ENCODE measurements at regions not wholly inside any gene's neighbourhood (a gene's known extent, or its start where the extent isn't known, plus 50 kb on each side); places are given as distances from the start of the nearest gene placed in this dataset.

DNA sequence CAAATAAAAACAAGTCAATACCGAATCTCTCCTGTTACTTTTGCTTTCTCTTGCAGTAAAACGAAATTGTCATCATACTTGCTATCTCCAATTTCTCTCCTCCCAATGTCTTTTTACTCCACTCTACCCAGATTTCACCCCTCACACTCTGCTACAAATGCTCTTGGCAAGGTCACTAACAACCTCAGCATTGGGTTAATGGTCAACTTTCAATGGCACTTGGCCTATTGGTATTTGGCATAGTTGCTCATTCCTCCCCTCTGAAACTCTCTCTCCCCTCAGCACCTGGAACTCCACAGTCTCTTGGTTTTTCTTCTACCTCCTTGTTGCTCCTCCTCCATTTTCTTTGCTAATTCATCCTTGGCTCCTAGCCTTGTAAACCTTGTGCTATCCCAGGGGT, 367.3 kb downstream of the PTPRU start:
- TF ChIP-seq EZH2phosphoT487 (IDR thresholded peaks at IDR 0.05; ENCODE audit: borderline replicate concordance), result no peak
- TF ChIP-seq, protein P1, sequence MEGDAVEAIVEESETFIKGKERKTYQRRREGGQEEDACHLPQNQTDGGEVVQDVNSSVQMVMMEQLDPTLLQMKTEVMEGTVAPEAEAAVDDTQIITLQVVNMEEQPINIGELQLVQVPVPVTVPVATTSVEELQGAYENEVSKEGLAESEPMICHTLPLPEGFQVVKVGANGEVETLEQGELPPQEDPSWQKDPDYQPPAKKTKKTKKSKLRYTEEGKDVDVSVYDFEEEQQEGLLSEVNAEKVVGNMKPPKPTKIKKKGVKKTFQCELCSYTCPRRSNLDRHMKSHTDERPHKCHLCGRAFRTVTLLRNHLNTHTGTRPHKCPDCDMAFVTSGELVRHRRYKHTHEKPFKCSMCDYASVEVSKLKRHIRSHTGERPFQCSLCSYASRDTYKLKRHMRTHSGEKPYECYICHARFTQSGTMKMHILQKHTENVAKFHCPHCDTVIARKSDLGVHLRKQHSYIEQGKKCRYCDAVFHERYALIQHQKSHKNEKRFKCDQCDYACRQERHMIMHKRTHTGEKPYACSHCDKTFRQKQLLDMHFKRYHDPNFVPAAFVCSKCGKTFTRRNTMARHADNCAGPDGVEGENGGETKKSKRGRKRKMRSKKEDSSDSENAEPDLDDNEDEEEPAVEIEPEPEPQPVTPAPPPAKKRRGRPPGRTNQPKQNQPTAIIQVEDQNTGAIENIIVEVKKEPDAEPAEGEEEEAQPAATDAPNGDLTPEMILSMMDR (conservative IDR thresholded peaks at IDR 0.05; ENCODE audit: low read length), result no peak
- H3K4me2 ChIP-seq (ENCODE audit: low read depth, low read length, poor library complexity, severe bottlenecking), result no peak overlapping the region
- no peaks in the 10 kb centered on the region for H4K20me1 ChIP-seq (ENCODE audit: insufficient read depth, low read length, poor library complexity, severe bottlenecking)
- H2AFZ ChIP-seq (ENCODE audit: low read length), result no peak overlapping the region
- no peak overlapping the region for H3K9ac ChIP-seq (ENCODE audit: low read depth, low read length, poor library complexity, severe bottlenecking)
- H3K9me2 ChIP-seq (replicated peaks; ENCODE audit: low read depth, low read length), result no peaks in the 10 kb centered on the region
- no peaks in the 10 kb centered on the region for H3F3A ChIP-seq (ENCODE audit: low read depth)
- no peaks in the 10 kb centered on the region for H3K4me1 ChIP-seq (ENCODE audit: insufficient read depth, low read length, poor library complexity, severe bottlenecking)
- no peaks in the 10 kb centered on the region for H3K79me2 ChIP-seq (ENCODE audit: insufficient read depth, low read length)
- H3K27me3 ChIP-seq (ENCODE audit: insufficient read depth, low read length, poor library complexity, severe bottlenecking), result no peaks in the 10 kb centered on the region
- H3K4me3 ChIP-seq (ENCODE audit: low read length, poor library complexity, severe bottlenecking), result no peak overlapping the region
- no peaks in the 10 kb centered on the region; the same call in 1 of the 2 replicates for H3K9me3 ChIP-seq (ENCODE audit: insufficient read depth, low read depth, low read length)
- H3K36me3 ChIP-seq (ENCODE audit: insufficient read depth, low read length), result no peaks in the 10 kb centered on the region

DNA sequence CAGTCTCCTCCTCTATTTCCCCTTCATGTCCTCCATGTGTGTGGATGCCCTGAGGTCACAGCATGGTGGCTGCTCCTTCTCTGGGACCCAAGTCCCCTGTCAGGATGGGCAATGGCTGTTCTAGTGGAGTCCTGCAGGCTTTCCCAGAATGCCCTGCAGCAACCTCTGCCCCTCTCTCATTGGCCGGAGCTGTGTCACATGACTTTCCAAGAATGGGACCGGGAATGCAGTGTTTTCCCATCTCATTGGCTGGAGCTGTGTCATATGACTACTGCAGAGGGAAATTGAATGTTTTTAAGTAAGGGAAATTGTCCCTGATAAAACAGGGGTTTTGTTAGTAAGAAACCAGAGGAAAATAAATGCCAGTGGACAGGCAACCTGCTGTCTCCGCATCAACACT, 365.9 kb downstream of the PTPRU start:
- no peaks in the 10 kb centered on the region for H3K79me2 ChIP-seq (ENCODE audit: insufficient read depth, low read length)
- H3K9me3 ChIP-seq (ENCODE audit: insufficient read depth, low read depth, low read length), result no peaks in the 10 kb centered on the region; the same call in 1 of the 2 replicates
- H3K9ac ChIP-seq (ENCODE audit: low read depth, low read length, poor library complexity, severe bottlenecking), result no peak overlapping the region
- no peak for TF ChIP-seq EZH2phosphoT487 (IDR thresholded peaks at IDR 0.05; ENCODE audit: borderline replicate concordance)
- TF ChIP-seq, protein P1 (conservative IDR thresholded peaks at IDR 0.05; ENCODE audit: low read length), result no peak
- no peak overlapping the region for H3K4me3 ChIP-seq (ENCODE audit: low read length, poor library complexity, severe bottlenecking)
- no peaks in the 10 kb centered on the region for H3F3A ChIP-seq (ENCODE audit: low read depth)
- H3K4me1 ChIP-seq (ENCODE audit: insufficient read depth, low read length, poor library complexity, severe bottlenecking), result no peaks in the 10 kb centered on the region
- no peak overlapping the region for H3K4me2 ChIP-seq (ENCODE audit: low read depth, low read length, poor library complexity, severe bottlenecking)
- no peaks in the 10 kb centered on the region for H4K20me1 ChIP-seq (ENCODE audit: insufficient read depth, low read length, poor library complexity, severe bottlenecking)
- H3K9me2 ChIP-seq (replicated peaks; ENCODE audit: low read depth, low read length), result no peaks in the 10 kb centered on the region
- no peak overlapping the region for H2AFZ ChIP-seq (ENCODE audit: low read length)
- H3K27me3 ChIP-seq (ENCODE audit: insufficient read depth, low read length, poor library complexity, severe bottlenecking), result no peaks in the 10 kb centered on the region
- no peaks in the 10 kb centered on the region for H3K36me3 ChIP-seq (ENCODE audit: insufficient read depth, low read length)

DNA sequence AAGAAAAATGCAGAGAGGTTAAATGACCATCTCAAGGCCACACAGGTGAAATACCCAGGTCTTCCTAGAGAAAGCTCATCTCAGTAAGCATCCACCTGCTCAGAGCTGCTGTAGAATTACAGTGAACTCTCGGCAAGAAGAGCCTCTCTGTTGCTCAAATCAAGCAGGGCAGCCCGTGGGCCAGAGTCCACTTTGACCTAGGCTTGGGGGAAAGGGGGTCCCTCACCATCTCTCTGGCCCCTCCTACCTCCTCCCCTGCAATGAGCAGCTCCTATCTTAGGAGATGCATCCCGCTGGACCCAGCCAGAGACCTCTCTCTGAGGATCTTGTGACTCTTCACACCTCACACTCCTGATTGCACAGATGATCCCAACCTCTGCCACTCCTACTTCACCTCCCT, 364.7 kb downstream of the PTPRU start:
- Histone ChIP-seq H3K4me3 (ENCODE audit: low read length, poor library complexity, severe bottlenecking) (no peak overlapping the region), H3K36me3 (ENCODE audit: insufficient read depth, low read length) (no peaks in the 10 kb centered on the region), H3K4me2 (ENCODE audit: low read depth, low read length, poor library complexity, severe bottlenecking) (no peak overlapping the region), H3F3A (ENCODE audit: low read depth) (no peaks in the 10 kb centered on the region), H3K9ac (ENCODE audit: low read depth, low read length, poor library complexity, severe bottlenecking) (no peak overlapping the region), H3K79me2 (ENCODE audit: insufficient read depth, low read length) (no peaks in the 10 kb centered on the region), H4K20me1 (ENCODE audit: insufficient read depth, low read length, poor library complexity, severe bottlenecking) (no peaks in the 10 kb centered on the region), H3K9me2 (replicated peaks; ENCODE audit: low read depth, low read length) (no peaks in the 10 kb centered on the region), H3K9me3 (ENCODE audit: insufficient read depth, low read depth, low read length) (no peaks in the 10 kb centered on the region; the same call in 1 of the 2 replicates), H3K27me3 (ENCODE audit: insufficient read depth, low read length, poor library complexity, severe bottlenecking) (no peaks in the 10 kb centered on the region), H3K4me1 (ENCODE audit: insufficient read depth, low read length, poor library complexity, severe bottlenecking) (no peaks in the 10 kb centered on the region), H2AFZ (ENCODE audit: low read length) (no peak overlapping the region)
- TF ChIP-seq EZH2phosphoT487 (IDR thresholded peaks at IDR 0.05; ENCODE audit: borderline replicate concordance), result no peak
- TF ChIP-seq, protein P1 (conservative IDR thresholded peaks at IDR 0.05; ENCODE audit: low read length), result no peak
